ENCODE measurements at regions not wholly inside any gene's neighbourhood (a gene's known extent, or its start where the extent isn't known, plus 50 kb on each side); places are given as distances from the start of the nearest gene placed in this dataset.

DNA sequence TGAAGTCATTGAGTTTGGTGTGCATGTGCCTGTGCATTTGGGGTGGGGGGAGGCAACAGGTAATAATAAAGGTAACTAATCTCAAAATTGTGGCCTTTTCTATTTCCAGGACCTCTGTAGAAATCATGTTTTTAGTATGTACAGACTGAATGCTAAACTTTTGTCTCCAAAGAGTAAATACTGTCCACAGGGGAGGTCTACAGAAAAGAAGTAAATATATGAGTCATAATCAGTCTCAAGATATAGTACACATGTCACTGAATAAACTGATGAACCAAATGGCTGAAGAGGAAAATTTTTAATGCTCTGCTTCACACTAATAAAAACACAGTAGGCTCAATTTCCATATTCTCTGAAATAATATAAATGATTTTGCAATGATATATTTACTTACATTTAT lies 440.4 kb upstream of the ZFP42 start:
- Mint-ChIP-seq H3K4me1 (no peaks in the 10 kb centered on the region), H3K27ac (no peak overlapping the region), H3K27me3 (ENCODE audit: low read depth in 3 of 3) (no peaks in the 10 kb centered on the region), H3K36me3 (no peaks in the 10 kb centered on the region), H3K4me3 (no peak overlapping the region), H3K9me3 (peaks cover 0 to 7% (median 4%) of the 10 kb centered on the region in 7 donors)
- Histone ChIP-seq H4K20me1 (ENCODE audit: insufficient read depth, low read length) (no peaks in the 10 kb centered on the region), H3K79me2 (ENCODE audit: insufficient read depth, low read length) (no peaks in the 10 kb centered on the region), H3K9ac (ENCODE audit: insufficient read depth, low read length, poor library complexity, severe bottlenecking) (no peak overlapping the region), H3K4me1 (ENCODE audit: control insufficient read depth in 1 of 2, insufficient read depth in 2 of 2, low read length in 2 of 2) (no peaks in the 10 kb centered on the region), H3K4me3 (replicated peaks in 1 of 3; ENCODE audit: low read depth in 2 of 3, low read length in 3 of 3) (no peak overlapping the region), H3K9me3 (replicated peaks in 1 of 2; ENCODE audit: control insufficient read depth in 1 of 2, insufficient read depth in 1 of 2, low read length in 2 of 2) (peaks cover 3 to 4% of the 10 kb centered on the region in 2 donors), H3K27me3 (ENCODE audit: control insufficient read depth in 2 of 2, insufficient read depth in 2 of 2, low read length in 2 of 2) (no peaks in the 10 kb centered on the region), H3K36me3 (replicated peaks in 1 of 2; ENCODE audit: control insufficient read depth in 1 of 2, insufficient read depth in 2 of 2, low read length in 2 of 2) (no peaks in the 10 kb centered on the region), H3K27ac (ENCODE audit: low read depth in 1 of 2, low read length in 2 of 2) (no peak overlapping the region), H3K4me2 (replicated peaks; ENCODE audit: extremely low read depth, low read length, poor library complexity, severe bottlenecking) (no peak overlapping the region), H2AFZ (ENCODE audit: insufficient read depth, low read depth, low read length, poor library complexity, severe bottlenecking) (no peak overlapping the region)
- intact Hi-C loops (cut with micrococcal nuclease), result no loop called here
- DNase-seq, result no peak
- no peak for TF ChIP-seq CTCF (IDR thresholded peaks at IDR 0.05)

DNA sequence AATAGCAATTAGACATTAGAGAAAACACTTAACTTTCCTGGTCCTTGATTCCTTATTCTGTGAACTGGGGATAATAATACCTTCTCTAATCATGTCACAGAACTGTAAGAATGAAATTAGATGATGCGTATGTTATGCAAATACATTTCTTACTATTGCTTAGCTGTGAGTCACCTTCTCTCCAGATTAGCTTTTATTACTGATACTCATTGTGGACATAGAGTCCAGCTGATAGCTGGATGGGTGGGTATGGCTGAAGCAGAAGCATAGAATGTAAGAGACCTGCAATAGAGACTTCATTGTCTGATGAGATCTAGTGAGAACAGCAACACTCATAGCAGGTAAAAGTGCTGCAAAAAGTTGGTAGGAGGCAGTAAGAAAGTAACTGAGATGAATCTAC lies 437.2 kb upstream of the ZFP42 start:
- no peak overlapping the region for H3K27ac Mint-ChIP-seq
- no CpG with 5 or more reads among the region's 1 CpG for WGBS (ENCODE audit: insufficient coverage)

More for the DNA sequence above, 437.2 kb upstream of the ZFP42 start:
- Histone ChIP-seq H3K27me3 (ENCODE audit: control insufficient read depth in 2 of 2, insufficient read depth in 2 of 2, low read length in 2 of 2) (no peaks in the 10 kb centered on the region), H3K79me2 (ENCODE audit: insufficient read depth, low read length) (no peaks in the 10 kb centered on the region), H3K27ac (ENCODE audit: low read depth in 1 of 2, low read length in 2 of 2) (no peak overlapping the region), H3K4me2 (replicated peaks; ENCODE audit: extremely low read depth, low read length, poor library complexity, severe bottlenecking) (no peak overlapping the region), H3K4me1 (ENCODE audit: control insufficient read depth in 1 of 2, insufficient read depth in 2 of 2, low read length in 2 of 2) (no peaks in the 10 kb centered on the region), H2AFZ (ENCODE audit: insufficient read depth, low read depth, low read length, poor library complexity, severe bottlenecking) (no peak overlapping the region), H3K9me3 (replicated peaks in 1 of 2; ENCODE audit: control insufficient read depth in 1 of 2, insufficient read depth in 1 of 2, low read length in 2 of 2) (peaks cover 0 to 7% of the 10 kb centered on the region in 2 donors), H3K4me3 (replicated peaks in 1 of 3; ENCODE audit: low read depth in 2 of 3, low read length in 3 of 3) (no peak overlapping the region), H4K20me1 (ENCODE audit: insufficient read depth, low read length) (no peaks in the 10 kb centered on the region), H3K36me3 (replicated peaks in 1 of 2; ENCODE audit: control insufficient read depth in 1 of 2, insufficient read depth in 2 of 2, low read length in 2 of 2) (no peaks in the 10 kb centered on the region), H3K9ac (ENCODE audit: insufficient read depth, low read length, poor library complexity, severe bottlenecking) (no peak overlapping the region)
- intact Hi-C loops (cut with micrococcal nuclease), result no loop called here
- Mint-ChIP-seq H3K36me3 (no peaks in the 10 kb centered on the region), H3K9me3 (peaks cover 0 to 13% (median 4%) of the 10 kb centered on the region in 7 donors), H3K27me3 (ENCODE audit: low read depth in 3 of 3) (no peaks in the 10 kb centered on the region), H3K4me1 (no peaks in the 10 kb centered on the region), H3K4me3 (no peak overlapping the region)
- no peak for DNase-seq
- TF ChIP-seq CTCF (IDR thresholded peaks at IDR 0.05), result no peak
